OCI-LY7 (cell line): ENCODE measurements at regions not wholly inside any gene's neighbourhood (a gene's known extent, or its start where the extent isn't known, plus 50 kb on each side); places are given as distances from the start of the nearest gene placed in this dataset.

ENCODE experiments used
- CTCF ChIP-seq: fragments of 200-600 bp; sonication (generic); conservative IDR thresholded peaks from 2 replicates; pipeline ENCODE4 v1.5.1; 2014; ENCODE audit warnings: mild to moderate bottlenecking, antibody characterized with exemption, low read length, moderate library complexity, mixed read lengths
- EZH2phosphoT487 ChIP-seq: fragments of 200-600 bp; sonication (generic); IDR thresholded peaks from 2 replicates; pipeline ENCODE4 v1.6.1; 2018; ENCODE audit warnings: low read depth, borderline replicate concordance, mild to moderate bottlenecking, mixed run types, antibody characterized with exemption, low read length, moderate library complexity, mixed read lengths

DNA sequence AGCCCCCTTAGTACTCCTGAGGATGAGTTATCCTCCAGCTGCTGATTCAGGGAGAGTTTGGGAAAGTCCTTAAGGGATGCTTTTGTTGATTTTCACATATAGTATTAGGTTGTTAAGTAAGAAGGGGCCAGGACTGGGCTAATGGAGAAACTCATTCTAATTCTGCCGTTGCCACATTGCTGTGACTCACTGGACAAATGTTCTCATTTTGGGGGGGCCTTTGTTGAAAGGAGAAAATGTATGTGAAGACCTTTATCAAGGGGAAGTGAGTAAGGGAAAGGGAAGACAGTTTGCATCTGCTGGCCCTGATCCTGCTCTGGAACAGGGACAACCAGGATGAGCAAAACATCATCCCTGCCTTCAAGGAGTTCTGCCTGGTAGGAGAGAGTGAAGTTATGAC, 123.2 kb upstream of the FGGY start:
- TF ChIP-seq CTCF = no peak
- no peak for TF ChIP-seq EZH2phosphoT487
